ENCODE measurements at regions not wholly inside any gene's neighbourhood (a gene's known extent, or its start where the extent isn't known, plus 50 kb on each side); places are given as distances from the start of the nearest gene placed in this dataset.

GRCh38 chr17:33695431-33695830, 402.3 kb upstream of the ASIC2 start:
- no peak for TF ChIP-seq CTCF (conservative IDR thresholded peaks at IDR 0.05; ENCODE audit: low read length)
- TF ChIP-seq EZH2phosphoT487 (IDR thresholded peaks at IDR 0.05; ENCODE audit: borderline replicate concordance) = no peak

Data from Loucy (cell line).